Hematopoietic multipotent progenitor cell (in vitro differentiated cells): ENCODE measurements at regions not wholly inside any gene's neighbourhood (a gene's known extent, or its start where the extent isn't known, plus 50 kb on each side); places are given as distances from the start of the nearest gene placed in this dataset.
"Not testable (repeated sequence)": the region's sequence is repeated elsewhere in the genome, so short reads cannot be mapped to it uniquely, and the experiment has no call there.

Experiments
- DNase-seq, 3 donors: peaks; one replicate each; pipeline ENCODE4 v3.0.0-alpha.2; 2011 to 2015; ENCODE audit warnings: low read depth in 2 of 3, low spot score in 2 of 3

GRCh38 chr1:70811815-70812214 lies 235.8 kb downstream of the PTGER3 start:
- DNase-seq, result no peak

- no peak for DNase-seq
Measured at GRCh38 chr1:70812442-70813109, 235.0 kb downstream of the PTGER3 start.

- peak in 2 of 3 donors; percentile 2 to 51 for DNase-seq
Measured at GRCh38 chr1:70818401-70818800, 229.2 kb downstream of the PTGER3 start.

GRCh38 chr1:70819231-70819630 lies 228.4 kb downstream of the PTGER3 start:
- DNase-seq, result no peak

- DNase-seq, result no peak
Measured at GRCh38 chr1:70819785-70820184, 227.8 kb downstream of the PTGER3 start.

- no peak for DNase-seq
Measured at GRCh38 chr1:70820396-70820795, 227.2 kb downstream of the PTGER3 start.

GRCh38 chr1:70820995-70821394 lies 226.6 kb downstream of the PTGER3 start:
- no peak for DNase-seq

GRCh38 chr1:70826428-70826827 lies 221.2 kb downstream of the PTGER3 start:
- no peak for DNase-seq

GRCh38 chr1:70827030-70827429 lies 220.6 kb downstream of the PTGER3 start:
- no peak for DNase-seq

- DNase-seq, result no peak
Measured at GRCh38 chr1:70828177-70828576, 219.4 kb downstream of the PTGER3 start.

- DNase-seq, result not testable (repeated sequence)
Measured at GRCh38 chr1:70834365-70834764, 213.3 kb downstream of the PTGER3 start.

- no peak for DNase-seq
Measured at GRCh38 chr1:70836456-70836855, 211.2 kb downstream of the PTGER3 start.

GRCh38 chr1:70840260-70840953 lies 207.2 kb downstream of the PTGER3 start:
- no peak for DNase-seq

GRCh38 chr1:70842562-70842961 lies 205.1 kb downstream of the PTGER3 start:
- no peak for DNase-seq

- DNase-seq, result no peak
Measured at GRCh38 chr1:70843452-70843851, 204.2 kb downstream of the PTGER3 start.

- DNase-seq, result no peak
Measured at GRCh38 chr1:70847013-70847412, 200.6 kb downstream of the PTGER3 start.

- no peak for DNase-seq
Measured at GRCh38 chr1:70855203-70855602, 192.4 kb downstream of the PTGER3 start.

GRCh38 chr1:70856201-70856600 lies 191.4 kb downstream of the PTGER3 start:
- DNase-seq, result no peak

GRCh38 chr1:70863239-70863638 lies 184.4 kb downstream of the PTGER3 start:
- no peak for DNase-seq

GRCh38 chr1:70864302-70864701 lies 183.3 kb downstream of the PTGER3 start:
- DNase-seq, result no peak

GRCh38 chr1:70866542-70867264 lies 180.9 kb downstream of the PTGER3 start:
- DNase-seq, result peak in 2 of 3 donors; percentile 38 to 81

GRCh38 chr1:70871790-70872189 lies 175.8 kb downstream of the PTGER3 start:
- DNase-seq, result no peak
